ENCODE measurements at regions not wholly inside any gene's neighbourhood (a gene's known extent, or its start where the extent isn't known, plus 50 kb on each side); places are given as distances from the start of the nearest gene placed in this dataset.

DNA sequence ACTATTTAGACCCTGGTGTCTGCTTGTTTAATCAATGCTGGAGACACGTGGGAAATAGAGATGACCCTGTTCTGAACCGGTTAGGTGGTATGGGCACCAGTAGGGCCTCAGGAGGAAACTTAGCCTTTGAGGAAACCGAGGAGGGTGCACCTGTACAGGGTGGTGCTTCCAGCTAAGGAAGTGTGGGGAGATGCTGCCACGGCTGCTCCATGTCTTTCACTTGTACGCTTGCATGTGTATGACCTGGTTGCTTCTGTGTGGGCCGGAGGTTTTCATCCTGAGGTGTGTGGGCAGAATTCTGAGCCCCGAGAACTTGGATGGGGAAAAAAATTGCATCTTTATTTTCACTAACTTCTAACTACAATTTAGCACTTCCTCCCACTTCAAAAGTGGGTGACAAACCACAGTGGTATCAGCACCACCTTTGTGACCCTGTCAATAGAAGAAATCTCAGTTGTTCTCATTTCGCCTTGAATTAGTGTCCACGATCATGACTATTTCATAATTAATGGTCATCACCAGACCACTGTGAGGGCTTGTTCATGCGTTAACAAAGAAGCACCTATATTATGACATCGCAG is 99.8 kb upstream of the SPATA31C2 start:
- no peaks in the 10 kb centered on the region for H3K4me1 ChIP-seq (ENCODE audit: insufficient read depth)
- no peak for DNase-seq (ENCODE audit: low spot score)
- H3K36me3 Mint-ChIP-seq (ENCODE audit: low read depth) = no peaks in the 10 kb centered on the region

DNA sequence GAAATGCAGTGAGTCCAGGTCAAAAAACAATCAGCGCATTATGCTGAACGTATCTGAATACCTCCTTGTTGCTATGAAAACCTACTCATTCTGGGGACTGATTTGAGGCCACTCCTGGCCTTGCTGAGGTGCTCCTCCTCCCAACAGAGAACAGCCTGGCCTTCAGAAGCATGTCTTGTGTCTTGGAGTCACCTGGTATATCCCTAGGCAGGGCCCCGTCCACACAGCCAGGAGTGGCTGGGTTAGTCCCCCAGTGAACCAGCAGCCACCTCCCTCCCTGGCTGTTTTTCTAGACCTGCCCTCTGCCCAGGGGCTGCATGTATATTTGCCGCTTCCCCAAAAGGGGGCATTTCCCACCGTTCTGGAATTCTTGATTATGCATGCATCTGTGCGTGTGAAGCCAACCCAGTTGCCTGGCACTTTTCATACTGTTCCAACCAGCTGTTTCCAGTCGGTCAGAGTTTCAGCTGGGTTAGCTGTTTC is 99.2 kb upstream of the SPATA31C2 start:
- H3K27ac Mint-ChIP-seq = no peak overlapping the region

More for the DNA sequence above, 99.8 kb upstream of the SPATA31C2 start:
- no peak for TF ChIP-seq EZH2phosphoT487 (IDR thresholded peaks at IDR 0.05; ENCODE audit: unreplicated experiment)
- Histone ChIP-seq H2AFZ (no peak overlapping the region), H3F3A (replicated peaks; ENCODE audit: low read depth) (no peaks in the 10 kb centered on the region), H3K27ac (ENCODE audit: low read depth) (no peak overlapping the region), H3K79me2 (replicated peaks; ENCODE audit: insufficient read depth) (no peaks in the 10 kb centered on the region), H4K20me1 (replicated peaks; ENCODE audit: insufficient read depth) (no peaks in the 10 kb centered on the region), H3K27me3 (ENCODE audit: insufficient read depth) (no peaks in the 10 kb centered on the region), H3K4me3 (no peak overlapping the region), H3K4me2 (no peak overlapping the region), H3K36me3 (ENCODE audit: insufficient read depth) (no peaks in the 10 kb centered on the region), H3K9me2 (ENCODE audit: insufficient read depth) (no peaks in the 10 kb centered on the region)
- Mint-ChIP-seq H3K4me3 (no peak overlapping the region), H3K27ac (no peak overlapping the region), H3K4me1 (no peaks in the 10 kb centered on the region), H3K9me3 (no peaks in the 10 kb centered on the region), H3K27me3 (ENCODE audit: insufficient read depth, low read depth, poor library complexity) (no peaks in the 10 kb centered on the region)
- no peak for ATAC-seq

More for the DNA sequence above, 99.2 kb upstream of the SPATA31C2 start:
- DNase-seq (ENCODE audit: low spot score) = no peak
- Mint-ChIP-seq H3K9me3 (no peaks in the 10 kb centered on the region), H3K27me3 (ENCODE audit: insufficient read depth, low read depth, poor library complexity) (no peaks in the 10 kb centered on the region), H3K4me1 (no peaks in the 10 kb centered on the region), H3K4me3 (no peak overlapping the region), H3K36me3 (ENCODE audit: low read depth) (no peaks in the 10 kb centered on the region)
- Histone ChIP-seq H4K20me1 (replicated peaks; ENCODE audit: insufficient read depth) (no peaks in the 10 kb centered on the region), H2AFZ (no peak overlapping the region), H3K4me3 (no peak overlapping the region), H3K9me2 (ENCODE audit: insufficient read depth) (peaks cover 2% of the 10 kb centered on the region; the same call in 1 of the 2 replicates), H3F3A (replicated peaks; ENCODE audit: low read depth) (no peaks in the 10 kb centered on the region), H3K27ac (ENCODE audit: low read depth) (no peak overlapping the region), H3K79me2 (replicated peaks; ENCODE audit: insufficient read depth) (no peaks in the 10 kb centered on the region), H3K4me2 (no peak overlapping the region), H3K36me3 (ENCODE audit: insufficient read depth) (no peaks in the 10 kb centered on the region), H3K27me3 (ENCODE audit: insufficient read depth) (no peaks in the 10 kb centered on the region), H3K4me1 (ENCODE audit: insufficient read depth) (no peaks in the 10 kb centered on the region)
- no peak for ATAC-seq
- no peak for TF ChIP-seq JUNB (IDR thresholded peaks at IDR 0.05; ENCODE audit: unreplicated experiment)
- no peak for TF ChIP-seq EZH2phosphoT487 (IDR thresholded peaks at IDR 0.05; ENCODE audit: unreplicated experiment)
- TF ChIP-seq ZNF331 (CRISPR knock-in tag; IDR thresholded peaks at IDR 0.05; ENCODE audit: low read depth) = no peak
- TF ChIP-seq, protein P1, sequence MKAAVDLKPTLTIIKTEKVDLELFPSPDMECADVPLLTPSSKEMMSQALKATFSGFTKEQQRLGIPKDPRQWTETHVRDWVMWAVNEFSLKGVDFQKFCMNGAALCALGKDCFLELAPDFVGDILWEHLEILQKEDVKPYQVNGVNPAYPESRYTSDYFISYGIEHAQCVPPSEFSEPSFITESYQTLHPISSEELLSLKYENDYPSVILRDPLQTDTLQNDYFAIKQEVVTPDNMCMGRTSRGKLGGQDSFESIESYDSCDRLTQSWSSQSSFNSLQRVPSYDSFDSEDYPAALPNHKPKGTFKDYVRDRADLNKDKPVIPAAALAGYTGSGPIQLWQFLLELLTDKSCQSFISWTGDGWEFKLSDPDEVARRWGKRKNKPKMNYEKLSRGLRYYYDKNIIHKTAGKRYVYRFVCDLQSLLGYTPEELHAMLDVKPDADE (IDR thresholded peaks at IDR 0.05) = no peak
- TF ChIP-seq EZH2 (IDR thresholded peaks at IDR 0.05; ENCODE audit: low read depth, unreplicated experiment) = no peak
- TF ChIP-seq, protein P2, sequence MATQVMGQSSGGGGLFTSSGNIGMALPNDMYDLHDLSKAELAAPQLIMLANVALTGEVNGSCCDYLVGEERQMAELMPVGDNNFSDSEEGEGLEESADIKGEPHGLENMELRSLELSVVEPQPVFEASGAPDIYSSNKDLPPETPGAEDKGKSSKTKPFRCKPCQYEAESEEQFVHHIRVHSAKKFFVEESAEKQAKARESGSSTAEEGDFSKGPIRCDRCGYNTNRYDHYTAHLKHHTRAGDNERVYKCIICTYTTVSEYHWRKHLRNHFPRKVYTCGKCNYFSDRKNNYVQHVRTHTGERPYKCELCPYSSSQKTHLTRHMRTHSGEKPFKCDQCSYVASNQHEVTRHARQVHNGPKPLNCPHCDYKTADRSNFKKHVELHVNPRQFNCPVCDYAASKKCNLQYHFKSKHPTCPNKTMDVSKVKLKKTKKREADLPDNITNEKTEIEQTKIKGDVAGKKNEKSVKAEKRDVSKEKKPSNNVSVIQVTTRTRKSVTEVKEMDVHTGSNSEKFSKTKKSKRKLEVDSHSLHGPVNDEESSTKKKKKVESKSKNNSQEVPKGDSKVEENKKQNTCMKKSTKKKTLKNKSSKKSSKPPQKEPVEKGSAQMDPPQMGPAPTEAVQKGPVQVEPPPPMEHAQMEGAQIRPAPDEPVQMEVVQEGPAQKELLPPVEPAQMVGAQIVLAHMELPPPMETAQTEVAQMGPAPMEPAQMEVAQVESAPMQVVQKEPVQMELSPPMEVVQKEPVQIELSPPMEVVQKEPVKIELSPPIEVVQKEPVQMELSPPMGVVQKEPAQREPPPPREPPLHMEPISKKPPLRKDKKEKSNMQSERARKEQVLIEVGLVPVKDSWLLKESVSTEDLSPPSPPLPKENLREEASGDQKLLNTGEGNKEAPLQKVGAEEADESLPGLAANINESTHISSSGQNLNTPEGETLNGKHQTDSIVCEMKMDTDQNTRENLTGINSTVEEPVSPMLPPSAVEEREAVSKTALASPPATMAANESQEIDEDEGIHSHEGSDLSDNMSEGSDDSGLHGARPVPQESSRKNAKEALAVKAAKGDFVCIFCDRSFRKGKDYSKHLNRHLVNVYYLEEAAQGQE (IDR thresholded peaks at IDR 0.05; ENCODE audit: unreplicated experiment) = no peak
- TF ChIP-seq, protein P3, sequence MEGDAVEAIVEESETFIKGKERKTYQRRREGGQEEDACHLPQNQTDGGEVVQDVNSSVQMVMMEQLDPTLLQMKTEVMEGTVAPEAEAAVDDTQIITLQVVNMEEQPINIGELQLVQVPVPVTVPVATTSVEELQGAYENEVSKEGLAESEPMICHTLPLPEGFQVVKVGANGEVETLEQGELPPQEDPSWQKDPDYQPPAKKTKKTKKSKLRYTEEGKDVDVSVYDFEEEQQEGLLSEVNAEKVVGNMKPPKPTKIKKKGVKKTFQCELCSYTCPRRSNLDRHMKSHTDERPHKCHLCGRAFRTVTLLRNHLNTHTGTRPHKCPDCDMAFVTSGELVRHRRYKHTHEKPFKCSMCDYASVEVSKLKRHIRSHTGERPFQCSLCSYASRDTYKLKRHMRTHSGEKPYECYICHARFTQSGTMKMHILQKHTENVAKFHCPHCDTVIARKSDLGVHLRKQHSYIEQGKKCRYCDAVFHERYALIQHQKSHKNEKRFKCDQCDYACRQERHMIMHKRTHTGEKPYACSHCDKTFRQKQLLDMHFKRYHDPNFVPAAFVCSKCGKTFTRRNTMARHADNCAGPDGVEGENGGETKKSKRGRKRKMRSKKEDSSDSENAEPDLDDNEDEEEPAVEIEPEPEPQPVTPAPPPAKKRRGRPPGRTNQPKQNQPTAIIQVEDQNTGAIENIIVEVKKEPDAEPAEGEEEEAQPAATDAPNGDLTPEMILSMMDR (conservative IDR thresholded peaks at IDR 0.05; ENCODE audit: low read depth in 2 of 2) = no peak

Data from GM23338 (cell line).